ENCODE measurements at regions not wholly inside any gene's neighbourhood (a gene's known extent, or its start where the extent isn't known, plus 50 kb on each side); places are given as distances from the start of the nearest gene placed in this dataset.

DNA sequence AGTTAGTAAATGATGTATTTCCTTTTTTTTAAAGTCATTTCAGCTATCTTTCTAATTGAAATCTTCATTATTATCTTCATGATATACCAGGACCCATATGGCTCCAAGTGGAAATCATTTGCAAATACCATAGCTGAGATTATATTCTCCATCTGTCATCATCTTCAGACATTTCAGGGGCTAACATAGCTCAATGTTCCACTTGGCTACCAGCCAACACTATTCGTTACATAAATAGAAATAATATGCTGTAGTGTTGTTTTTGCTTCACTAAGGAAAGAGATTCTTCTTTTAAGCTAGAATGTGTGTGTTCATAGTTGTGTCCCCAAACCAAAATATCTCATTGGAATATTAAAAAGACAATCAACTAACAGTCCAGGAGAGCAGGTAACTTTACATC lies 225.1 kb downstream of the DIO2 start:
- TF ChIP-seq, protein P1, sequence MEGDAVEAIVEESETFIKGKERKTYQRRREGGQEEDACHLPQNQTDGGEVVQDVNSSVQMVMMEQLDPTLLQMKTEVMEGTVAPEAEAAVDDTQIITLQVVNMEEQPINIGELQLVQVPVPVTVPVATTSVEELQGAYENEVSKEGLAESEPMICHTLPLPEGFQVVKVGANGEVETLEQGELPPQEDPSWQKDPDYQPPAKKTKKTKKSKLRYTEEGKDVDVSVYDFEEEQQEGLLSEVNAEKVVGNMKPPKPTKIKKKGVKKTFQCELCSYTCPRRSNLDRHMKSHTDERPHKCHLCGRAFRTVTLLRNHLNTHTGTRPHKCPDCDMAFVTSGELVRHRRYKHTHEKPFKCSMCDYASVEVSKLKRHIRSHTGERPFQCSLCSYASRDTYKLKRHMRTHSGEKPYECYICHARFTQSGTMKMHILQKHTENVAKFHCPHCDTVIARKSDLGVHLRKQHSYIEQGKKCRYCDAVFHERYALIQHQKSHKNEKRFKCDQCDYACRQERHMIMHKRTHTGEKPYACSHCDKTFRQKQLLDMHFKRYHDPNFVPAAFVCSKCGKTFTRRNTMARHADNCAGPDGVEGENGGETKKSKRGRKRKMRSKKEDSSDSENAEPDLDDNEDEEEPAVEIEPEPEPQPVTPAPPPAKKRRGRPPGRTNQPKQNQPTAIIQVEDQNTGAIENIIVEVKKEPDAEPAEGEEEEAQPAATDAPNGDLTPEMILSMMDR (IDR thresholded peaks at IDR 0.05; ENCODE audit: low read depth, low read length, missing control alignments): no peak
- no peak for DNase-seq (ENCODE audit: extremely low read depth, low read depth)
- no peak overlapping the region for H3K4me3 ChIP-seq (replicated peaks; ENCODE audit: low read depth, low read length)

GRCh38 chr14:79972230-79972629 lies 239.1 kb downstream of the DIO2 start:
- DNase-seq (ENCODE audit: extremely low read depth, low read depth): no peak
- H3K4me3 ChIP-seq (replicated peaks; ENCODE audit: low read depth, low read length): no peak overlapping the region
- TF ChIP-seq, protein P1 (IDR thresholded peaks at IDR 0.05; ENCODE audit: low read depth, low read length, missing control alignments): no peak

GRCh38 chr14:79971330-79971729 lies 240.0 kb downstream of the DIO2 start:
- TF ChIP-seq, protein P1 (IDR thresholded peaks at IDR 0.05; ENCODE audit: low read depth, low read length, missing control alignments): no peak
- no peak overlapping the region for H3K4me3 ChIP-seq (replicated peaks; ENCODE audit: low read depth, low read length)
- peak; percentile 14 for DNase-seq (ENCODE audit: extremely low read depth, low read depth)

DNA sequence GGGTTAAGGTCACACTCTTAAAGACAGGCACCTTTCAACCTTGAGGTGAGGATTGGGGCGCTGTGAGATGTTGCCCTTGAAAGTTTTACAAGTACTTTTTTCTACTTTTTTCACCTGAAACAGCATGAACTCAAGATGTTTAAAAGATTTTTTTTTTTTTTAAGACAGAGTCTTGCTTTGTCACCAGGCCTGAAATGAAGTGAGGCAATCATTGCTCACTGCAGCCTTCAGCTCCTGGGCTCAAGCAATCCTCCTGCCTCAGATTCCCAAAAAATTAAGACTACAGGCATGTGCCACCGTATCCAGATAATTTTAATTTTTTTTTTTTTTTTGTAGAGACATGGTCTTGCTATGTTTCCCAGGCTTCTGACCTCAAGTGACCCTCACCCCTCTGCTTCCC lies 243.9 kb downstream of the DIO2 start:
- no peak overlapping the region for H3K4me3 ChIP-seq (replicated peaks; ENCODE audit: low read depth, low read length)
- DNase-seq (ENCODE audit: extremely low read depth, low read depth): no peak
- TF ChIP-seq, protein P1 (IDR thresholded peaks at IDR 0.05; ENCODE audit: low read depth, low read length, missing control alignments): no peak

GRCh38 chr14:79967001-79967400 lies 244.3 kb downstream of the DIO2 start:
- H3K4me3 ChIP-seq (replicated peaks; ENCODE audit: low read depth, low read length): no peak overlapping the region
- DNase-seq (ENCODE audit: extremely low read depth, low read depth): peak; percentile 2
- TF ChIP-seq, protein P1 (IDR thresholded peaks at IDR 0.05; ENCODE audit: low read depth, low read length, missing control alignments): no peak

- DNase-seq (ENCODE audit: extremely low read depth, low read depth): no peak
- TF ChIP-seq, protein P1 (IDR thresholded peaks at IDR 0.05; ENCODE audit: low read depth, low read length, missing control alignments): no peak
- H3K4me3 ChIP-seq (replicated peaks; ENCODE audit: low read depth, low read length): no peak overlapping the region
Observed at GRCh38 chr14:79965896-79966295, 245.4 kb downstream of the DIO2 start.

- DNase-seq (ENCODE audit: extremely low read depth, low read depth): no peak
- no peak overlapping the region for H3K4me3 ChIP-seq (replicated peaks; ENCODE audit: low read depth, low read length)
- TF ChIP-seq, protein P1 (IDR thresholded peaks at IDR 0.05; ENCODE audit: low read depth, low read length, missing control alignments): no peak
Observed at GRCh38 chr14:79961197-79961596, 250.1 kb downstream of the DIO2 start.

Measured in HFF-Myc (cell line).